Mesothelial cell of epicardium (in vitro differentiated cells): ENCODE measurements at regions not wholly inside any gene's neighbourhood (a gene's known extent, or its start where the extent isn't known, plus 50 kb on each side); places are given as distances from the start of the nearest gene placed in this dataset.

ENCODE experiments used
- DNase-seq, 2 experiments: peaks; one replicate each; pipeline ENCODE4 v3.0.0; 2021; ENCODE audit warnings: low spot score in 2 of 2; ENCODE audit not compliant: unreplicated experiment in 2 of 2
- H3K27ac Mint-ChIP-seq: 2 replicates; pipeline ENCODE4 v1.8.0; 2021; ENCODE audit warnings: mixed read lengths
- H3K27me3 Mint-ChIP-seq: 2 replicates; pipeline ENCODE4 v1.8.0; 2021; ENCODE audit warnings: low read depth, mixed read lengths
- H3K36me3 Mint-ChIP-seq: 2 replicates; pipeline ENCODE4 v1.8.0; 2021; ENCODE audit warnings: mixed read lengths
- H3K4me1 Mint-ChIP-seq: 2 replicates; pipeline ENCODE4 v1.8.0; 2021; ENCODE audit warnings: mixed read lengths
- H3K4me3 Mint-ChIP-seq: 2 replicates; pipeline ENCODE4 v1.8.0; 2021; ENCODE audit warnings: mild to moderate bottlenecking, moderate library complexity, mixed read lengths
- H3K9me3 Mint-ChIP-seq: 2 replicates; pipeline ENCODE4 v1.8.0; 2021; ENCODE audit warnings: mixed read lengths
- CTCF ChIP-seq: fragments of 200-600 bp; sonication (generic); IDR thresholded peaks from one replicate; pipeline ENCODE4 v1.5.0; 2021; ENCODE audit warnings: antibody characterized with exemption; ENCODE audit not compliant: unreplicated experiment

GRCh38 chr20:60993433-60994044, 258.5 kb upstream of the CDH4 start:
- TF ChIP-seq CTCF, result no peak

GRCh38 chr20:60999250-60999649, 252.8 kb upstream of the CDH4 start:
- Mint-ChIP-seq H3K4me1 (no peaks in the 10 kb centered on the region), H3K4me3 (no peak overlapping the region), H3K36me3 (no peaks in the 10 kb centered on the region), H3K27me3 (peaks cover 45% of the 10 kb centered on the region), H3K27ac (no peak overlapping the region), H3K9me3 (no peaks in the 10 kb centered on the region)
- DNase-seq, result no peak
- no peak for TF ChIP-seq CTCF

More at GRCh38 chr20:60993433-60994044, 258.5 kb upstream of the CDH4 start:
- Mint-ChIP-seq H3K9me3 (no peaks in the 10 kb centered on the region), H3K27ac (no peak overlapping the region), H3K36me3 (no peaks in the 10 kb centered on the region), H3K27me3 (peaks cover 35% of the 10 kb centered on the region), H3K4me3 (no peak overlapping the region), H3K4me1 (no peaks in the 10 kb centered on the region)
- DNase-seq, result no peak

GRCh38 chr20:61002090-61002489, 250.0 kb upstream of the CDH4 start:
- Mint-ChIP-seq H3K27ac (no peak overlapping the region), H3K4me3 (no peak overlapping the region), H3K4me1 (no peaks in the 10 kb centered on the region), H3K36me3 (no peaks in the 10 kb centered on the region), H3K27me3 (peaks cover 44% of the 10 kb centered on the region), H3K9me3 (no peaks in the 10 kb centered on the region)
- TF ChIP-seq CTCF, result no peak
- no peak for DNase-seq

- Mint-ChIP-seq H3K9me3 (peaks cover 4% of the 10 kb centered on the region), H3K36me3 (no peaks in the 10 kb centered on the region), H3K27me3 (peaks cover 10% of the 10 kb centered on the region), H3K4me3 (no peak overlapping the region), H3K4me1 (no peaks in the 10 kb centered on the region), H3K27ac (no peak overlapping the region)
- TF ChIP-seq CTCF, result no peak
- no peak for DNase-seq
Measured at GRCh38 chr20:61014491-61014890, 237.6 kb upstream of the CDH4 start.

- H3K36me3 Mint-ChIP-seq, result no peaks in the 10 kb centered on the region
- peaks cover 4% of the 10 kb centered on the region for H3K9me3 Mint-ChIP-seq
- no peaks in the 10 kb centered on the region for H3K4me1 Mint-ChIP-seq
- peaks cover 5% of the 10 kb centered on the region for H3K27me3 Mint-ChIP-seq
- H3K4me3 Mint-ChIP-seq, result no peak overlapping the region
- H3K27ac Mint-ChIP-seq, result no peak overlapping the region
- no peak for TF ChIP-seq CTCF
- no peak for DNase-seq
Measured at GRCh38 chr20:61015602-61016001, 236.5 kb upstream of the CDH4 start.

GRCh38 chr20:61019322-61019721, 232.7 kb upstream of the CDH4 start:
- Mint-ChIP-seq H3K36me3 (no peaks in the 10 kb centered on the region), H3K27ac (no peak overlapping the region), H3K9me3 (peaks cover 4% of the 10 kb centered on the region), H3K4me1 (no peaks in the 10 kb centered on the region), H3K4me3 (no peak overlapping the region), H3K27me3 (peaks cover 7% of the 10 kb centered on the region)
- DNase-seq, result no peak
- TF ChIP-seq CTCF, result no peak
